AG09309 (cell line): ENCODE measurements at regions not wholly inside any gene's neighbourhood (a gene's known extent, or its start where the extent isn't known, plus 50 kb on each side); places are given as distances from the start of the nearest gene placed in this dataset.
"Not testable (repeated sequence)": the region's sequence is repeated elsewhere in the genome, so short reads cannot be mapped to it uniquely, and the experiment has no call there.

Source experiments
- DNase-seq: peaks from one replicate; pipeline ENCODE4 v3.0.0-alpha.2; 2010; ENCODE audit warnings: low read depth
- H3K4me3 ChIP-seq: 2 replicates; pipeline ENCODE4 v1.5.1; 2011; ENCODE audit warnings: mild to moderate bottlenecking, low read depth, low read length, moderate library complexity; ENCODE audit not compliant: control insufficient read depth
- TF ChIP-seq, protein P1 (sequence below): IDR thresholded peaks from 2 replicates; pipeline ENCODE4 v1.5.1; 2011; ENCODE audit warnings: mild to moderate bottlenecking, low read depth, low read length, inconsistent platforms; ENCODE audit not compliant: insufficient read depth, control insufficient read depth; ENCODE audit errors: missing control alignments

DNA sequence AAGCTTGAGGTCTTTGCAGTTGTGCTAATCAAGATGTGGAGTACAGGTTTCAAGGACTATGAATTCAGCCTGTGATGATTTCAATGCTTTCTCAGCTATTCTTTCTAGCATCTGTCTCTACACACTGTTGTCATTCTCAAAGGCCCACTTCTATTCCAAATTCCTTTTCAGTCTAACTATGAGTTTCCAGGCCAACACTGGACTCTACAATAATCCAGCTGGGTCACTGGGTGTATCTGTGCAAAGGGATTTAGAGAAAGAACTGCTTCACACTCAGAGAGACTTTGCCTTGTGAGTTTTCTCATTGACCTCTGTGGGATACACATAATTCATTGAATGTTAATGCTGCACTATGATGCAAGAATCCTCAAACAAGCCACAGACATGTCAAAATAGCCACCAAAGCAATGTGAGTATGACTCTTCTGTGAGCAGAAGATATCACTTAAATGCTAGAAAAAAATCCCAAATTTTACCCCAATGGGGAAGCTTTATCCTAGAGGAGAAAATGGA is 171.8 kb upstream of the CLNK start:
- TF ChIP-seq, protein P1, sequence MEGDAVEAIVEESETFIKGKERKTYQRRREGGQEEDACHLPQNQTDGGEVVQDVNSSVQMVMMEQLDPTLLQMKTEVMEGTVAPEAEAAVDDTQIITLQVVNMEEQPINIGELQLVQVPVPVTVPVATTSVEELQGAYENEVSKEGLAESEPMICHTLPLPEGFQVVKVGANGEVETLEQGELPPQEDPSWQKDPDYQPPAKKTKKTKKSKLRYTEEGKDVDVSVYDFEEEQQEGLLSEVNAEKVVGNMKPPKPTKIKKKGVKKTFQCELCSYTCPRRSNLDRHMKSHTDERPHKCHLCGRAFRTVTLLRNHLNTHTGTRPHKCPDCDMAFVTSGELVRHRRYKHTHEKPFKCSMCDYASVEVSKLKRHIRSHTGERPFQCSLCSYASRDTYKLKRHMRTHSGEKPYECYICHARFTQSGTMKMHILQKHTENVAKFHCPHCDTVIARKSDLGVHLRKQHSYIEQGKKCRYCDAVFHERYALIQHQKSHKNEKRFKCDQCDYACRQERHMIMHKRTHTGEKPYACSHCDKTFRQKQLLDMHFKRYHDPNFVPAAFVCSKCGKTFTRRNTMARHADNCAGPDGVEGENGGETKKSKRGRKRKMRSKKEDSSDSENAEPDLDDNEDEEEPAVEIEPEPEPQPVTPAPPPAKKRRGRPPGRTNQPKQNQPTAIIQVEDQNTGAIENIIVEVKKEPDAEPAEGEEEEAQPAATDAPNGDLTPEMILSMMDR = no peak
- no peak for DNase-seq
- H3K4me3 ChIP-seq = no peak overlapping the region

DNA sequence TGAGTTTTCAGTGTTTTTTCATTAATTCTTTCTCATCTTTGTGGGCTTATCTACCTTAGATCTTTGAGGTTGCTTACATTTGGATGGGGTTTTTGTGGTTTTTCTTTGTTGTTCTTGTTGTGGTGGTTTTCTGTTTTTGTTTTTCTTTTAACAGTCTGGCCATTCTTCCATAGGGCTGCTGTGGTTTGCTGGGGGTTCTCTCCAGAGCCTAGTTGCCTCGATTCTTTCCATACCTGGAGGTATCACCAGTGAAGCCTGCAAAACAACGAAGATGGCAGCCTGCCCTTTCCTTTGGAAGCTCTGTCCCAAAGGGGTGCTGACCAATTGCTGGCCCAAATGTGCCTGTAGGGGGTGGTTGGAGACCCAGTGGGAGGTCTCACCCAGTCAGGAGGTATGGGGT is 168.6 kb upstream of the CLNK start:
- DNase-seq = no peak
- no peak overlapping the region for H3K4me3 ChIP-seq
- TF ChIP-seq, protein P1 = no peak

DNA sequence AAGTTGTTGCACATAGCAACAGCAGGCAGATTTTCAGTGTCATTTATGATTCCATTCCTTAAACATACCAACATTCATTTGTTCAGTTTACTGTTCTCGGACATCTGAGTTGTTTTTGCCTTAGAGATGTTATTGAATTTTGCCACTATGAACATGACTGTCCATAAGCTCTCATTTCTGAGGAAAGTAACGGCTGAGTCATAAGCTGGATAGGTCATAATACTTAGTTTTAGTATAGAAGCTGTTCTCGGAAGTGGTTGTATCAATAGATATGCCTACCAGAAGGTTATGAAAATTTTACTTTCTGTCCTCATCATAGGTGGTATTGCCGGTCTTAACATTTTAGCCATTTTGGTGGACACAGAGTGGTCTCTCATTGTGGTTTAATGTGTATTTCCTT is 157.1 kb upstream of the CLNK start:
- TF ChIP-seq, protein P1 = no peak
- H3K4me3 ChIP-seq = no peak overlapping the region
- no peak for DNase-seq

DNA sequence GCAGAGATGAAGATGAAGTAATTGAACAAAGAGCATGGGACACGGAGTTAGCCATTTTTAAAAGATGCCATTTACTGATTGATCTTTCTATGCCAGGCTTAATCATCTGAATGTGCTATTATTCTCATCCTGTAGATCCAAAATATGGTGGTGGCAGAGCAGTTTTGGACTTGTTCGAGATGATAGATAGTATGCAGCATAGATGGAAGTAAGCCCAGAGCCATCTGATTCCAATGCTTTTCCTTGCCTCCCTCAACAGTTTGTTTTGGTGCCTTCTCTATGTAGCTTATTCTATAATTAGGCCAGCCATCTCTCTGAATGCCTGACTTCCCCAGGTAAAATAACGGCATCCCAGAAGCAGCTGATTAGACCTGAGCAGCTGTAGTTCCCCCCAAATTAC is 152.6 kb upstream of the CLNK start:
- TF ChIP-seq, protein P1 = no peak
- no peak overlapping the region for H3K4me3 ChIP-seq
- DNase-seq = no peak

DNA sequence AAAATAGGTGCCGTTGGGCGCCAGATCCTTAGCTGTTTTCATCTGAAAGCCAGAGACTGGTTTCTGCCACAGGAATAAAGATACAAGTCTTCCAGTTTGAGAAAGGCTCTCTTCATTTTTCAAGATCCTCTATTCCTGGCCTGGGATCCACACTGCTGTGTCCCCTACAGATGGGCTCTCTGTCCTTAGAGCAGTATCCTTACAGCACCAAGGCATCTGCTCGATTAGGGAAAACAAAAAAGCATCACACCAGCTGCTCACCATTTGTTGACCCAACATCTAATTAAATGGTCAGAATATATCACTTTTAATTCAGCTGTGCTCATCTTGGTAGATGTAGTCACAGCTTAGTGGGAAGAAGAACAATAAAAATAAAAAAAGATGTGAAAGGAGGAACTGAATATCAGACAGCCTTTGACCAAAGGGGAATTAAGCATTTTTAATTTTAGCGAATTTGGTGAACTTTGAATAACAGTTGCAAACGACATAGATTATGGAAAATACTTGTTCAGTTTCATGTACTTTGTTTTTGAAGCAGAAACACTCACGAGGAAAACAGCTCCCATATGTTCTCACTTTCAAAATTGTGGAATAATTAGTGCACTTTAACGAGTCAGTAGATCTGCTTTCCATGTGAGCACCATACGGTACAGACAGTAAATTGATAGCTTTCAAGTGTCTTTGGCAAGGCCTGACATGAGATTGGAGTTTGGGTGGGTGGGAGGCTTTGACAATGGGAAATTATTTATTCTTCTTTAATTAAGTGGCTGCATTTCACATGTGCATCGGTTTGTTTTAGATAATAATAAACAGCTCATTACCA is 148.4 kb upstream of the CLNK start:
- H3K4me3 ChIP-seq = no peak overlapping the region
- TF ChIP-seq, protein P1 = no peak
- DNase-seq = no peak

DNA sequence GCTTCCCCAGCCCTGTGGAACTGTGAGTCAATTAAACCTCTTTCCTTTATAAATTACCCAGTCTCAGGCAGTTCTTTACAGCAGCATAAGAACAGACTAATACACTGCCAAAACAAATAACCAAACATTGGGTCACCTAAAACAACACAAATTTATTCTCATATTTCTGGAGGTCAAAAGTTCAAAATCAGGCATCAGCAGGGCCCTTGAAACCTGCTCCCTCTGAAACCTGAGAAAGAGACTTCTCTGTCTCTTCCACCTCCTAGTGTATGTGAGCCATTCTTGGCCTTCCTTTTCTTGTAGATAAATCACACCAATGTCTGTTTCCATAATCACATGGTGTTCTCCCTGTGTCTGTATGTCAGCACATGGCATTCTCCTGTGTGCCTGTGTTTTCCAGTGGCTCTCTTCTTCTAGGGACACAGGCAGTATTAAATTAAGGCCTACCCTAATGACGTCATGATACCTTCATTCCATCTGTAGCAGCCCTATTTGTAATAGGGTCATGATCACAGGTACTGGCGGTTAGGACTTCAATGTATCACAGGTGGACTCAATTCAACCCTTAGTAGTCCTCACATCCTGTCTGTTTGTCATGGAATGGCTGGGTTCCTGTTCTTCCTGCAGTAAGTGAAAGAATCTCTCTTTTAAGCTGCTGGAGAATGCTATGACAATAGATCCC is 147.3 kb upstream of the CLNK start:
- no peak for DNase-seq
- H3K4me3 ChIP-seq = no peak overlapping the region
- TF ChIP-seq, protein P1 = no peak

DNA sequence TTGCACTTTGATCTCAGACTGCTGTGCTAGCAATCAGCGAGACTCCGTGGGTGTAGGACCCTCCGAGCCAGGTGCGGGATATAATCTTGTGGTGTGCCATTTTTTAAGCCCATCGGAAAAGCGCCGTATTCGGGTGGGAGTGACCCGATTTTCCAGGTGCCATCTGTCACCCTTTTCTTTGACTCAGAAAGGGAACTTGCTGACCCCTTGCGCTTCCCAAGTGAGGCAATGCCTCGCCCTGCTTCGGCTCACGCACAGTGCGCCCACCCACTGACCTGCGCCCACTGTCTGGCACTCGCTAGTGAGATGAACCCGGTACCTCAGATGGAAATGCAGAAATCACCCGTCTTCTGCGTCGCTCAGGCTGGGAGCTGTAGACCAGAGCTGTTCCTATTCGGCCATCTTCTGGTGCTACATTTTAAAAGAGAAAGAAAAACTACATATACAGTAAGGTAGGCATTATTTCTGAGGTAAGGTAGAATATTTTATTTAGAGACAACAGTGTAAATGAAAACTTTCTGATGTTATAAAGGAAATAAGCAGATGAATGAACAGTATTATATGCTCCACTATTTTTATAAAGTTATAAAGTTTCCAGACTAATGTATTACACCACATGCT is 144.5 kb upstream of the CLNK start:
- H3K4me3 ChIP-seq, DNase-seq: not testable (repeated sequence)
